K562 (cell line): ENCODE measurements at regions not wholly inside any gene's neighbourhood (a gene's known extent, or its start where the extent isn't known, plus 50 kb on each side); places are given as distances from the start of the nearest gene placed in this dataset.

ENCODE experiments used
- MTF1 ChIP-seq: fragments of 250-450 bp; sonication (Bioruptor Pico); IDR thresholded peaks from 2 replicates; pipeline ENCODE4 v1.9.0; 2021; ENCODE audit warnings: moderate library complexity, mild to moderate bottlenecking, inconsistent platforms, borderline replicate concordance
- PTRF ChIP-seq: fragments of 450-650 bp; IDR thresholded peaks from 2 replicates; pipeline ENCODE4 v1.6.1; 2016; ENCODE audit warnings: mild to moderate bottlenecking, missing genetic modification characterization, missing compliant biosample characterization
- TF ChIP-seq, protein P1 (sequence below), 2 experiments: fragments of 450-650 bp; IDR thresholded peaks; 2 replicates each; pipeline ENCODE4 v1.6.1; 2016; ENCODE audit warnings: mild to moderate bottlenecking in 2 of 2, borderline replicate concordance in 1 of 2, low read depth in 1 of 2, moderate library complexity in 1 of 2
- TF ChIP-seq, protein P2 (sequence below): fragments of 250-450 bp; sonication (Bioruptor Pico); IDR thresholded peaks from 2 replicates; pipeline ENCODE4 v1.8.0; 2021; ENCODE audit warnings: borderline replicate concordance, mild to moderate bottlenecking, moderate library complexity; ENCODE audit not compliant: poor library complexity, severe bottlenecking
- TF ChIP-seq, protein P3 (sequence below): fragments of 250-450 bp; sonication (Bioruptor Pico); IDR thresholded peaks from 2 replicates; pipeline ENCODE4 v1.8.0; 2021; ENCODE audit warnings: moderate library complexity, mild to moderate bottlenecking, inconsistent platforms

DNA sequence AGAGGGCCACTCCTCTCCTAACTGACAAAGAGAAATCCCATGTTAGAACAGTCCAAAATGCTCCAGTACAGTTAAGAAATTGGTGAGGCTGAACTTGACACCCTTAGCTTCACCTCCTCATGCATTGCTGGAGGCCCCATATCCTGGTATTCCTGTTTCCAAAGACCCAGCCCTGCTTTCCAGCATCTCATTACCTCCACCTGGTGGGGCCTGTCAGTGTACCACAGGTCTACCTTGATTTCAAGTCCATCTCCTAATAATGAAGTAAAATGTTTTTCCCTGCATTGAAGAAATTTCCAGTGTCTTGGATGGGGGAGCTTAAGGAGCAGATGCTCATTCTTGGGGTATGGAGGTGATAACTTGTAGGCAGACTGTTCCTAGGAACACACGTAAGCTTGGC lies 70.6 kb upstream of the S1PR3 start (continued):
- TF ChIP-seq, protein P1, sequence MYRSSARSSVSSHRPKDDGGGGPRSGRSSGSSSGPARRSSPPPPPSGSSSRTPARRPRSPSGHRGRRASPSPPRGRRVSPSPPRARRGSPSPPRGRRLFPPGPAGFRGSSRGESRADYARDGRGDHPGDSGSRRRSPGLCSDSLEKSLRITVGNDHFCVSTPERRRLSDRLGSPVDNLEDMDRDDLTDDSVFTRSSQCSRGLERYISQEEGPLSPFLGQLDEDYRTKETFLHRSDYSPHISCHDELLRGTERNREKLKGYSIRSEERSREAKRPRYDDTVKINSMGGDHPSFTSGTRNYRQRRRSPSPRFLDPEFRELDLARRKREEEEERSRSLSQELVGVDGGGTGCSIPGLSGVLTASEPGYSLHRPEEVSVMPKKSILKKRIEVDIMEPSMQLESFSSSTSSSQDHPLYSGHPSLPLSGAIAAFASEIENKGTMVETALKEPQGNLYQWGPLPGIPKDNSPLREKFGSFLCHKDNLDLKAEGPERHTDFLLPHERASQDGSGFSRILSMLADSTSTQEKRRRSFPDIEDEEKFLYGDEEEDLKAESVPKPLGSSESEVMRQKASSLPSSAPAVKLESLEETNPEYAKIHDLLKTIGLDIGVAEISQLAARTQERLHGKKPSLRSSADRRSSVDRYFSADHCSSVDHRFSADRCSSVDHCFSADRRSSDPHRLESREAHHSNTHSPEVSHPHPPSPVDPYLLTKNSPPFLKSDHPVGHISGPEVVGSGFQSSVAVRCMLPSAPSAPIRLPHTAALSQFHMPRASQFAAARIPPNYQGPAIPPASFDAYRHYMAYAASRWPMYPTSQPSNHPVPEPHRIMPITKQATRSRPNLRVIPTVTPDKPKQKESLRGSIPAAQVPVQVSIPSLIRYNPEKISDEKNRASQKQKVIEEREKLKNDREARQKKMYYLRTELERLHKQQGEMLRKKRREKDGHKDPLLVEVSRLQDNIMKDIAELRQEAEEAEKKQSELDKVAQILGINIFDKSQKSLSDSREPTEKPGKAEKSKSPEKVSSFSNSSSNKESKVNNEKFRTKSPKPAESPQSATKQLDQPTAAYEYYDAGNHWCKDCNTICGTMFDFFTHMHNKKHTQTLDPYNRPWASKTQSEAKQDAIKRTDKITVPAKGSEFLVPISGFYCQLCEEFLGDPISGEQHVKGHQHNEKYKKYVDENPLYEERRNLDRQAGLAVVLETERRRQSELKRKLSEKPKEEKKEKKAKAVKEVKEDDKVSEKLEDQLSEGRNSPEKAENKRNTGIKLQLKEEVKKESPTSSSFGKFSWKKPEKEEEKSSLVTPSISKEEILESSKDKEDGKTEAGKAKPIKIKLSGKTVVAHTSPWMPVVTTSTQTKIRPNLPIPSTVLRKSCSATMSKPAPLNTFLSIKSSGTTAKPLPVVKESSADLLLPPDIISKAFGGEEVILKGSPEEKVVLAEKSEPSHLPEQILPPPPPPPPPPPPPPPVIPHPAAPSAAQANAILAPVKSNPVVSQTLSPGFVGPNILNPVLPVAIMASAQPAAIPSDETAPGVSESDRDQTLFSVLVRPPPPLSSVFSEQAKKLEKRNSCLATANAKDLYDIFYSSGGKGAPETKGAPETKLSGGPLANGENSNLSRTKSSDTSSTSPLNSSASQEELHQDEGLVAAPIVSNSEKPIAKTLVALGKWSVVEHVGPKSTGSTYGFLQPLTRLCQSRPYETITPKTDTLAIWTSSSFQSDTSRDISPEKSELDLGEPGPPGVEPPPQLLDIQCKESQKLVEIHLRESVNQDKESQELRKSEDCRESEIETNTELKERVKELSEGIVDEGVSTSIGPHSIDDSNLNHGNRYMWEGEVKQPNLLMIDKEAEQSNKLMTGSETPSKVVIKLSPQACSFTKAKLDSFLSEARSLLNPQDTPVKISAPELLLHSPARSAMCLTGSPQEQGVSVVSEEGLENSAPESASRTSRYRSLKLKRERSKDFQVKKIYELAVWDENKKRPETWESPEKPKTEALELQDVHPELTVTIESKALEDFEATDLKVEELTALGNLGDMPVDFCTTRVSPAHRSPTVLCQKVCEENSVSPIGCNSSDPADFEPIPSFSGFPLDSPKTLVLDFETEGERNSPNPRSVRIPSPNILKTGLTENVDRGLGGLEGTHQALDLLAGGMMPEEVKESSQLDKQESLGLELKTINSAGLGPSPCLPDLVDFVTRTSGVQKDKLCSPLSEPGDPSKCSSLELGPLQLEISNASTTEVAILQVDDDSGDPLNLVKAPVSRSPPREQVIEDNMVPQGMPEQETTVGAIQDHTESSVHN (IDR thresholded peaks at IDR 0.05; ENCODE audit: borderline replicate concordance in 1 of 2, low read depth in 1 of 2): no peak
- TF ChIP-seq PTRF (tag): no peak
- TF ChIP-seq, protein P2, sequence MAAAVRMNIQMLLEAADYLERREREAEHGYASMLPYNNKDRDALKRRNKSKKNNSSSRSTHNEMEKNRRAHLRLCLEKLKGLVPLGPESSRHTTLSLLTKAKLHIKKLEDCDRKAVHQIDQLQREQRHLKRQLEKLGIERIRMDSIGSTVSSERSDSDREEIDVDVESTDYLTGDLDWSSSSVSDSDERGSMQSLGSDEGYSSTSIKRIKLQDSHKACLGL: no peak
- TF ChIP-seq, protein P3, sequence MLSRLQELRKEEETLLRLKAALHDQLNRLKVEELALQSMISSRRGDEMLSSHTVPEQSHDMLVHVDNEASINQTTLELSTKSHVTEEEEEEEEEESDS (CRISPR knock-in tag): no peak
- TF ChIP-seq MTF1 (CRISPR knock-in tag): no peak
